ENCODE measurements at regions not wholly inside any gene's neighbourhood (a gene's known extent, or its start where the extent isn't known, plus 50 kb on each side); places are given as distances from the start of the nearest gene placed in this dataset.
A peak's percentile ranks its signal among the peaks of the same experiment; 100 is the strongest.
"Not testable (repeated sequence)": the region's sequence is repeated elsewhere in the genome, so short reads cannot be mapped to it uniquely, and the experiment has no call there.

- no peak for DNase-seq (ENCODE audit: low read depth)
Observed at GRCh38 chr1:60916906-60917305, 165.5 kb upstream of the NFIA start.

- DNase-seq (ENCODE audit: low read depth): no peak
Observed at GRCh38 chr1:60916199-60916598, 166.2 kb upstream of the NFIA start.

GRCh38 chr1:60915441-60915840 is 166.9 kb upstream of the NFIA start:
- no peak for DNase-seq (ENCODE audit: low read depth)

- DNase-seq (ENCODE audit: low read depth): no peak
Observed at GRCh38 chr1:60914982-60915381, 167.4 kb upstream of the NFIA start.

- not testable (repeated sequence) for DNase-seq (ENCODE audit: low read depth)
Observed at GRCh38 chr1:60913708-60914107, 168.7 kb upstream of the NFIA start.

- no peak for DNase-seq (ENCODE audit: low read depth)
Observed at GRCh38 chr1:60913039-60913438, 169.3 kb upstream of the NFIA start.

GRCh38 chr1:60911966-60912697 is 170.2 kb upstream of the NFIA start:
- peak; percentile 4 for DNase-seq (ENCODE audit: low read depth)

GRCh38 chr1:60908159-60908558 is 174.2 kb upstream of the NFIA start:
- no peak for DNase-seq (ENCODE audit: low read depth)

GRCh38 chr1:60906526-60906925 is 175.8 kb upstream of the NFIA start:
- DNase-seq (ENCODE audit: low read depth): no peak

- DNase-seq (ENCODE audit: low read depth): no peak
Observed at GRCh38 chr1:60906039-60906438, 176.3 kb upstream of the NFIA start.

- DNase-seq (ENCODE audit: low read depth): peak; percentile 10
Observed at GRCh38 chr1:60904099-60904851, 178.1 kb upstream of the NFIA start.

- DNase-seq (ENCODE audit: low read depth): peak; percentile 25
Observed at GRCh38 chr1:60903591-60903990, 178.8 kb upstream of the NFIA start.

GRCh38 chr1:60899464-60899863 is 182.9 kb upstream of the NFIA start:
- DNase-seq (ENCODE audit: low read depth): no peak

- DNase-seq (ENCODE audit: low read depth): no peak
Observed at GRCh38 chr1:60898987-60899386, 183.4 kb upstream of the NFIA start.

GRCh38 chr1:60898413-60898812 is 183.9 kb upstream of the NFIA start:
- DNase-seq (ENCODE audit: low read depth): no peak

GRCh38 chr1:60896701-60897363 is 185.5 kb upstream of the NFIA start:
- no peak for DNase-seq (ENCODE audit: low read depth)

GRCh38 chr1:60895701-60896100 is 186.7 kb upstream of the NFIA start:
- no peak for DNase-seq (ENCODE audit: low read depth)

GRCh38 chr1:60895252-60895651 is 187.1 kb upstream of the NFIA start:
- no peak for DNase-seq (ENCODE audit: low read depth)

GRCh38 chr1:60894741-60895140 is 187.6 kb upstream of the NFIA start:
- no peak for DNase-seq (ENCODE audit: low read depth)

GRCh38 chr1:60894130-60894529 is 188.2 kb upstream of the NFIA start:
- DNase-seq (ENCODE audit: low read depth): no peak

- no peak for DNase-seq (ENCODE audit: low read depth)
Observed at GRCh38 chr1:60893136-60893930, 189.0 kb upstream of the NFIA start.

- DNase-seq (ENCODE audit: low read depth): no peak
Observed at GRCh38 chr1:60891765-60892164, 190.6 kb upstream of the NFIA start.

Measured in RPMI7951 (cell line).